Transverse colon (tissue), 3 donors: ENCODE measurements at regions not wholly inside any gene's neighbourhood (a gene's known extent, or its start where the extent isn't known, plus 50 kb on each side); places are given as distances from the start of the nearest gene placed in this dataset.

Experiments
- CTCF ChIP-seq, 5 experiments: fragments of 200-600 bp in 3 of 5; fragments of 450-650 bp in 2 of 5; sonication (generic) in 3 of 5; IDR thresholded peaks; 1 replicate in 2 of 5; 2 replicates in 3 of 5; pipeline ENCODE4 v1.5.1; 2016 to 2017; ENCODE audit warnings: antibody characterized with exemption in 5 of 5, inconsistent platforms in 3 of 5, mild to moderate bottlenecking in 2 of 5, moderate library complexity in 1 of 5
- POLR2A ChIP-seq: fragments of 450-650 bp; IDR thresholded peaks from one replicate; pipeline ENCODE4 v1.6.1; 2016; ENCODE audit warnings: antibody characterized with exemption, mild to moderate bottlenecking, moderate library complexity

- TF ChIP-seq POLR2A, result no peak
- no peak for TF ChIP-seq CTCF (IDR thresholded peaks at IDR 0.05)
These were observed 213.6 kb upstream of the GALNTL6 start for GRCh38 chr4:171599628-171600027.
